Calu3 (cell line): ENCODE measurements at regions not wholly inside any gene's neighbourhood (a gene's known extent, or its start where the extent isn't known, plus 50 kb on each side); places are given as distances from the start of the nearest gene placed in this dataset.

Source experiments
- BruUV-seq: library from RNA; stranded (reverse); fragments of 400-500 nt; replicated peaks from 2 replicates; lab custom pipeline; 2021; lab: Mats Ljungman, UMichigan
- CTCF ChIA-PET: fragments of 300-600 bp; sonication (Branson Sonifier 250); formaldehyde crosslinking; loops from one replicate; lab custom pipeline; 2022; ENCODE audit warnings: antibody characterized with exemption; lab: Charles Lee
- DNase-seq: peaks from one replicate; pipeline ENCODE4 v3.0.0; 2022
- H3K27ac Mint-ChIP-seq: one replicate; pipeline ENCODE4 v1.8.0; 2022; ENCODE audit warnings: mixed read lengths; ENCODE audit not compliant: unreplicated experiment
- H3K27me3 Mint-ChIP-seq: one replicate; pipeline ENCODE4 v1.8.0; 2022; ENCODE audit warnings: mixed read lengths; ENCODE audit not compliant: unreplicated experiment
- H3K36me3 Mint-ChIP-seq: one replicate; pipeline ENCODE4 v1.8.0; 2022; ENCODE audit warnings: mild to moderate bottlenecking, moderate library complexity, mixed read lengths; ENCODE audit not compliant: insufficient read depth, unreplicated experiment
- H3K4me1 Mint-ChIP-seq: one replicate; pipeline ENCODE4 v1.8.0; 2022; ENCODE audit warnings: mild to moderate bottlenecking, low read depth, mixed read lengths; ENCODE audit not compliant: unreplicated experiment
- H3K4me3 Mint-ChIP-seq: one replicate; pipeline ENCODE4 v1.8.0; 2022; ENCODE audit warnings: mild to moderate bottlenecking, low read depth, moderate library complexity, mixed read lengths; ENCODE audit not compliant: unreplicated experiment
- H3K9me3 Mint-ChIP-seq: one replicate; pipeline ENCODE4 v1.8.0; 2022; ENCODE audit warnings: low read depth, mixed read lengths; ENCODE audit not compliant: unreplicated experiment
- CTCF ChIP-seq: fragments of 200-600 bp; IDR thresholded peaks from one replicate; pipeline ENCODE4 v1.8.0; 2022; ENCODE audit warnings: antibody characterized with exemption; ENCODE audit not compliant: unreplicated experiment
- intact Hi-C: fragments of 100-400 bp; cut with micrococcal nuclease; formaldehyde crosslinking; loops from one replicate; pipeline ENCODE4 v1.10.0; 2022; ENCODE audit not compliant: unreplicated experiment

GRCh38 chr18:56545464-56545863 is 92.9 kb downstream of the TXNL1 start:
- Mint-ChIP-seq H3K9me3 (no peaks in the 10 kb centered on the region), H3K4me1 (no peaks in the 10 kb centered on the region), H3K27ac (no peak overlapping the region), H3K4me3 (no peak overlapping the region), H3K27me3 (no peaks in the 10 kb centered on the region), H3K36me3 (no peaks in the 10 kb centered on the region)
- no peak for TF ChIP-seq CTCF
- CTCF ChIA-PET = interaction anchor here (0.7 kb wide), 1 partner anchor 345 kb away, joined by 4 read pairs; no protein-coding TSS in a partner anchor
- no peak for DNase-seq
- no TSS peak for BruUV-seq
- intact Hi-C loops = no loop called here

- no peak overlapping the region for H3K27ac Mint-ChIP-seq
- H3K4me1 Mint-ChIP-seq = no peaks in the 10 kb centered on the region
These were observed 95.9 kb downstream of the TXNL1 start for GRCh38 chr18:56542476-56542875.

GRCh38 chr18:56541793-56542192 is 96.6 kb downstream of the TXNL1 start:
- Mint-ChIP-seq H3K4me1 (no peaks in the 10 kb centered on the region), H3K36me3 (no peaks in the 10 kb centered on the region), H3K27ac (no peak overlapping the region), H3K9me3 (no peaks in the 10 kb centered on the region), H3K4me3 (no peak overlapping the region), H3K27me3 (peaks cover 19% of the 10 kb centered on the region)
- intact Hi-C loops = no loop called here
- TF ChIP-seq CTCF = no peak
- BruUV-seq = no TSS peak
- CTCF ChIA-PET = no interaction called here
- no peak for DNase-seq

More at GRCh38 chr18:56542476-56542875, 95.9 kb downstream of the TXNL1 start:
- intact Hi-C loops = no loop called here
- no peak for DNase-seq
- CTCF ChIA-PET = no interaction called here
- no TSS peak for BruUV-seq
- Mint-ChIP-seq H3K9me3 (no peaks in the 10 kb centered on the region), H3K27me3 (peaks cover 16% of the 10 kb centered on the region), H3K4me3 (no peak overlapping the region), H3K36me3 (no peaks in the 10 kb centered on the region)
- TF ChIP-seq CTCF = no peak

GRCh38 chr18:56541340-56541739 is 97.1 kb downstream of the TXNL1 start:
- intact Hi-C loops = no loop called here
- H3K9me3 Mint-ChIP-seq = no peaks in the 10 kb centered on the region
- H3K4me1 Mint-ChIP-seq = no peaks in the 10 kb centered on the region
- no peak for TF ChIP-seq CTCF
- CTCF ChIA-PET = no interaction called here
- no peak overlapping the region for H3K27ac Mint-ChIP-seq
- no peaks in the 10 kb centered on the region for H3K36me3 Mint-ChIP-seq
- no peak for DNase-seq
- H3K27me3 Mint-ChIP-seq = peaks cover 24% of the 10 kb centered on the region
- BruUV-seq = no TSS peak
- H3K4me3 Mint-ChIP-seq = no peak overlapping the region
